GM10266 (cell line): ENCODE measurements at regions not wholly inside any gene's neighbourhood (a gene's known extent, or its start where the extent isn't known, plus 50 kb on each side); places are given as distances from the start of the nearest gene placed in this dataset.

Experiments
- DNase-seq: peaks from one replicate; pipeline ENCODE4 v3.0.0; 2012; ENCODE audit errors: extremely low spot score
- TF ChIP-seq, protein P1 (sequence below): IDR thresholded peaks from 2 replicates; pipeline ENCODE4 v1.5.1; 2012; ENCODE audit warnings: mild to moderate bottlenecking, low read depth; ENCODE audit not compliant: control insufficient read depth, insufficient read depth; ENCODE audit errors: missing control alignments

DNA sequence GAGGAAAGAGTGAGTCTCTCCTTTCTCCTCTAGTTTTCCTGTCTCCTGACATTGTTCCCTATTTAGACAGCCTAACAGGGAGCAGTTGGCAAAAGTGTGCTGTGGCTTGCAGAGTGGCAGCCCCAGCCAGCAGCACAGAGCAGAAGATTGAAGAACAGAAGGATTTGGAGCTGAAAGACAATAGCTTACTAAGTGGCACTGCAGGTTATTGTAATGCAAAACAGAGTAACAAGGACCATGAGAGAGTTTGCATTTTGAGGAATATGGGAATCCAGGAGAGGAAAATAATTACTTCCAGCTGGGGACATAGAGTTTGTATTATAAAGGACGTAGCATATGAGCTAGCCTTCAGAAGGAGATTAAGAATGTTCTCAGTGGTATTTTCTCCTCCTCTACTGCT lies 342.4 kb downstream of the AKAIN1 start:
- DNase-seq = no peak
- TF ChIP-seq, protein P1, sequence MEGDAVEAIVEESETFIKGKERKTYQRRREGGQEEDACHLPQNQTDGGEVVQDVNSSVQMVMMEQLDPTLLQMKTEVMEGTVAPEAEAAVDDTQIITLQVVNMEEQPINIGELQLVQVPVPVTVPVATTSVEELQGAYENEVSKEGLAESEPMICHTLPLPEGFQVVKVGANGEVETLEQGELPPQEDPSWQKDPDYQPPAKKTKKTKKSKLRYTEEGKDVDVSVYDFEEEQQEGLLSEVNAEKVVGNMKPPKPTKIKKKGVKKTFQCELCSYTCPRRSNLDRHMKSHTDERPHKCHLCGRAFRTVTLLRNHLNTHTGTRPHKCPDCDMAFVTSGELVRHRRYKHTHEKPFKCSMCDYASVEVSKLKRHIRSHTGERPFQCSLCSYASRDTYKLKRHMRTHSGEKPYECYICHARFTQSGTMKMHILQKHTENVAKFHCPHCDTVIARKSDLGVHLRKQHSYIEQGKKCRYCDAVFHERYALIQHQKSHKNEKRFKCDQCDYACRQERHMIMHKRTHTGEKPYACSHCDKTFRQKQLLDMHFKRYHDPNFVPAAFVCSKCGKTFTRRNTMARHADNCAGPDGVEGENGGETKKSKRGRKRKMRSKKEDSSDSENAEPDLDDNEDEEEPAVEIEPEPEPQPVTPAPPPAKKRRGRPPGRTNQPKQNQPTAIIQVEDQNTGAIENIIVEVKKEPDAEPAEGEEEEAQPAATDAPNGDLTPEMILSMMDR = no peak

GRCh38 chr18:4851301-4851976 lies 345.6 kb downstream of the AKAIN1 start:
- TF ChIP-seq, protein P1 = no peak
- DNase-seq = no peak

- DNase-seq = no peak
- TF ChIP-seq, protein P1 = no peak
These were observed 350.0 kb downstream of the AKAIN1 start for GRCh38 chr18:4847056-4847455.

GRCh38 chr18:4844320-4844719 lies 352.7 kb downstream of the AKAIN1 start:
- TF ChIP-seq, protein P1 = no peak
- no peak for DNase-seq

DNA sequence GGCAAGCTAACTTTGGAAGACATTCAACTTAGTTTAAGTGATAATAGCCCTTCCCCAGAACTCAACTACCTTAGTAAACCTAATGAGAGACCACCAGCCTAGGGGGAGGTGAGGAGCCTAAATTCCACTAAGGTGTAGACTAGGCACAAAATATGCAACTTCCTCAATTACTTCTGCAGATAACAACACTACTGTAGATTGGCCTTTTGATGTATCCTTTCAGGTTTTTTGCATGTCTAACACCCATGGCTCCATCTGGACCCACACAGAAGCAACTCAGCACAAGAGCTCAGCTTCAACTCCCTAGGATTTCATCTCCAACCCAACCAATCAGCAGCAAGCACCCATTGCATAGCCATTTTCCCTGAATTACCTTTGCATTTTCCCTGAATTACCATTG lies 353.3 kb downstream of the AKAIN1 start:
- no peak for DNase-seq
- TF ChIP-seq, protein P1 = no peak

GRCh38 chr18:4842751-4843150 lies 354.3 kb downstream of the AKAIN1 start:
- TF ChIP-seq, protein P1 = no peak
- no peak for DNase-seq

- no peak for DNase-seq
These were observed 354.8 kb downstream of the AKAIN1 start for GRCh38 chr18:4842287-4842686.

More at GRCh38 chr18:4842287-4842686, 354.8 kb downstream of the AKAIN1 start:
- TF ChIP-seq, protein P1 = no peak
